ENCODE measurements at regions not wholly inside any gene's neighbourhood (a gene's known extent, or its start where the extent isn't known, plus 50 kb on each side); places are given as distances from the start of the nearest gene placed in this dataset.
"Not testable (repeated sequence)": the region's sequence is repeated elsewhere in the genome, so short reads cannot be mapped to it uniquely, and the experiment has no call there.

GRCh38 chr2:34892256-34892655 is 1293.2 kb upstream of the FAM98A start:
- in situ Hi-C loops (cut with HindIII; ENCODE audit: low sequenced_read_pairs), result no loop called here

GRCh38 chr2:34875091-34875745 is 1276.1 kb upstream of the FAM98A start:
- in situ Hi-C loops (cut with HindIII; ENCODE audit: low sequenced_read_pairs), result no loop called here

- in situ Hi-C loops (cut with HindIII; ENCODE audit: low sequenced_read_pairs), result no loop called here
Observed at GRCh38 chr2:34853646-34854045, 1254.5 kb upstream of the FAM98A start.

GRCh38 chr2:34851804-34852203 is 1252.7 kb upstream of the FAM98A start:
- in situ Hi-C loops (cut with HindIII; ENCODE audit: low sequenced_read_pairs), result no loop called here

GRCh38 chr2:34849827-34850226 is 1250.7 kb upstream of the FAM98A start:
- in situ Hi-C loops (cut with HindIII; ENCODE audit: low sequenced_read_pairs), result no loop called here

- in situ Hi-C loops (cut with HindIII; ENCODE audit: low sequenced_read_pairs), result no loop called here
Observed at GRCh38 chr2:34848691-34849090, 1249.6 kb upstream of the FAM98A start.

- in situ Hi-C loops (cut with HindIII; ENCODE audit: low sequenced_read_pairs), result no loop called here
Observed at GRCh38 chr2:34848132-34848531, 1249.0 kb upstream of the FAM98A start.

GRCh38 chr2:34844629-34845028 is 1245.5 kb upstream of the FAM98A start:
- in situ Hi-C loops (cut with HindIII; ENCODE audit: low sequenced_read_pairs), result no loop called here

GRCh38 chr2:34838408-34838807 is 1239.3 kb upstream of the FAM98A start:
- in situ Hi-C loops (cut with HindIII; ENCODE audit: low sequenced_read_pairs), result no loop called here

GRCh38 chr2:34836361-34836760 is 1237.3 kb upstream of the FAM98A start:
- in situ Hi-C loops (cut with HindIII; ENCODE audit: low sequenced_read_pairs), result no loop called here

- in situ Hi-C loops (cut with HindIII; ENCODE audit: low sequenced_read_pairs), result no loop called here
Observed at GRCh38 chr2:34831096-34831495, 1232.0 kb upstream of the FAM98A start.

- in situ Hi-C loops (cut with HindIII; ENCODE audit: low sequenced_read_pairs), result no loop called here
Observed at GRCh38 chr2:34828481-34828880, 1229.4 kb upstream of the FAM98A start.

- in situ Hi-C loops (cut with HindIII; ENCODE audit: low sequenced_read_pairs), result no loop called here
Observed at GRCh38 chr2:34827398-34827797, 1228.3 kb upstream of the FAM98A start.

- in situ Hi-C loops (cut with HindIII; ENCODE audit: low sequenced_read_pairs), result no loop called here
Observed at GRCh38 chr2:34825686-34826085, 1226.6 kb upstream of the FAM98A start.

- in situ Hi-C loops (cut with HindIII; ENCODE audit: low sequenced_read_pairs), result no loop called here
Observed at GRCh38 chr2:34822616-34823015, 1223.5 kb upstream of the FAM98A start.

- in situ Hi-C loops (cut with HindIII; ENCODE audit: low sequenced_read_pairs), result no loop called here
Observed at GRCh38 chr2:34815052-34815741, 1216.1 kb upstream of the FAM98A start.

GRCh38 chr2:34810456-34810855 is 1211.4 kb upstream of the FAM98A start:
- in situ Hi-C loops (cut with HindIII; ENCODE audit: low sequenced_read_pairs), result no loop called here

GRCh38 chr2:34808426-34808825 is 1209.3 kb upstream of the FAM98A start:
- in situ Hi-C loops (cut with HindIII; ENCODE audit: low sequenced_read_pairs), result no loop called here

- in situ Hi-C loops (cut with HindIII; ENCODE audit: low sequenced_read_pairs), result no loop called here
Observed at GRCh38 chr2:34806891-34807290, 1207.8 kb upstream of the FAM98A start.

- in situ Hi-C loops (cut with HindIII; ENCODE audit: low sequenced_read_pairs), result no loop called here
Observed at GRCh38 chr2:34806396-34806795, 1207.3 kb upstream of the FAM98A start.

- in situ Hi-C loops (cut with HindIII; ENCODE audit: low sequenced_read_pairs), result no loop called here
Observed at GRCh38 chr2:34799556-34799955, 1200.5 kb upstream of the FAM98A start.

GRCh38 chr2:34795586-34795985 is 1196.5 kb upstream of the FAM98A start:
- in situ Hi-C loops (cut with HindIII; ENCODE audit: low sequenced_read_pairs), result not testable (repeated sequence)

GRCh38 chr2:34789169-34789568 is 1190.1 kb upstream of the FAM98A start:
- in situ Hi-C loops (cut with HindIII; ENCODE audit: low sequenced_read_pairs), result no loop called here

Data from DLD1 (cell line).